GM12873 (cell line): ENCODE measurements at regions not wholly inside any gene's neighbourhood (a gene's known extent, or its start where the extent isn't known, plus 50 kb on each side); places are given as distances from the start of the nearest gene placed in this dataset.

ENCODE experiments used
- TF ChIP-seq, protein P1 (sequence below): IDR thresholded peaks from 2 replicates; pipeline ENCODE4 v1.5.1; 2012; ENCODE audit warnings: low read depth, mild to moderate bottlenecking, moderate library complexity, low read length, control low read depth; ENCODE audit not compliant: insufficient read depth; ENCODE audit errors: missing control alignments

- TF ChIP-seq, protein P1, sequence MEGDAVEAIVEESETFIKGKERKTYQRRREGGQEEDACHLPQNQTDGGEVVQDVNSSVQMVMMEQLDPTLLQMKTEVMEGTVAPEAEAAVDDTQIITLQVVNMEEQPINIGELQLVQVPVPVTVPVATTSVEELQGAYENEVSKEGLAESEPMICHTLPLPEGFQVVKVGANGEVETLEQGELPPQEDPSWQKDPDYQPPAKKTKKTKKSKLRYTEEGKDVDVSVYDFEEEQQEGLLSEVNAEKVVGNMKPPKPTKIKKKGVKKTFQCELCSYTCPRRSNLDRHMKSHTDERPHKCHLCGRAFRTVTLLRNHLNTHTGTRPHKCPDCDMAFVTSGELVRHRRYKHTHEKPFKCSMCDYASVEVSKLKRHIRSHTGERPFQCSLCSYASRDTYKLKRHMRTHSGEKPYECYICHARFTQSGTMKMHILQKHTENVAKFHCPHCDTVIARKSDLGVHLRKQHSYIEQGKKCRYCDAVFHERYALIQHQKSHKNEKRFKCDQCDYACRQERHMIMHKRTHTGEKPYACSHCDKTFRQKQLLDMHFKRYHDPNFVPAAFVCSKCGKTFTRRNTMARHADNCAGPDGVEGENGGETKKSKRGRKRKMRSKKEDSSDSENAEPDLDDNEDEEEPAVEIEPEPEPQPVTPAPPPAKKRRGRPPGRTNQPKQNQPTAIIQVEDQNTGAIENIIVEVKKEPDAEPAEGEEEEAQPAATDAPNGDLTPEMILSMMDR = no peak
Measured at GRCh38 chr6:18931086-18931485, 543.9 kb downstream of the RNF144B start.

- TF ChIP-seq, protein P1 = no peak
Measured at GRCh38 chr6:18958146-18958545, 571.0 kb downstream of the RNF144B start.

- TF ChIP-seq, protein P1 = no peak
Measured at GRCh38 chr6:18961566-18961965, 574.4 kb downstream of the RNF144B start.

GRCh38 chr6:18962361-18962905 lies 575.3 kb downstream of the RNF144B start:
- TF ChIP-seq, protein P1 = no peak

DNA sequence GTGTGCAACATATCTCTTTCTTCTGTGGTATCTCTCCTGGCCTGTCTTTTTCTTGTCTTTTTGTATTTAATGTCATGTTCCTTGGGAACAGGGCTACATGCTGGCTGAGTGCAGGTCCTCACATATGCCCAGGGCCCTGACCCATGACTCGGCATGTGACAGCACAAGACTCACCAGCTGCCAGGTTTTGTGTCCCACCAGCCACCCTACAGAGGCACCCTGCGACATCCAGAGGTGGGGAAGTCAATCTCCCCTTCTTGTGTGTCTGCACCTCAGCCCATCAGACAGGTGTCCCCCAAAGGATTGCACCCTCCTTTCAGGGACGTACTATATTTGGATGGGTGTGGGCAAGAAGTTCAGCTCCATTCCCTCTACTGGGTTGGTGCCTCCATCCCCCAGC lies 576.3 kb downstream of the RNF144B start:
- TF ChIP-seq, protein P1 = no peak

DNA sequence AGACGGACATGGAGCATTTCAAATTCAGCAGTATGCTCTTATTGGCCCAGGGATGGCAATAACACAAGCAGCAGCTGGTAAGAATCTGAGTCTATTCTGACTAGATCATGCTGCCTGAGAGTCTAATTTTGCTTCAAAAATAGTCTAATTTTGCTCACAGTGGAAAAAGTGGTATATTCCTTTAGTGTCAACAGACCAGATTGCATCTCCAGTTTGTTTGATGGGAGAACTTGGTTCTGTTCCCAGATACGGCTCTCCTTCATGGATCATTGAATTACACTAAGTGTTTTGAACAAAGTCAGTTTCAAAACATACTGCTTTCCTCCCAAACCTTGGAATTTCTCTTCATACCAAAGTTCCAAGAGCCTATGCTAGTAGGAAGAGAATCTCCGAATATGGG lies 586.1 kb downstream of the RNF144B start:
- TF ChIP-seq, protein P1 = no peak

GRCh38 chr6:18976091-18976490 lies 588.9 kb downstream of the RNF144B start:
- TF ChIP-seq, protein P1 = no peak
